IMR-90 (cell line): ENCODE measurements at regions not wholly inside any gene's neighbourhood (a gene's known extent, or its start where the extent isn't known, plus 50 kb on each side); places are given as distances from the start of the nearest gene placed in this dataset.

Experiments used
- ATAC-seq: fragments of 200-7000 bp; cut with Tn5 transposase; 2 replicates; pipeline ENCODE4 v1.9.1; 2020; ENCODE audit warnings: low read depth, mild to moderate bottlenecking, moderate library complexity
- BruUV-seq: library from RNA; stranded (reverse); fragments of 400-500 nt; replicated peaks from 2 replicates; lab custom pipeline; 2021; lab: Mats Ljungman, UMichigan
- CTCF ChIA-PET: fragments of 300-600 bp; formaldehyde crosslinking; extraction: SDS; loops from one replicate; lab custom pipeline; 2021; ENCODE audit warnings: antibody characterized with exemption; lab: Yijun Ruan, JAX
- POLR2A ChIA-PET: fragments of 300-600 bp; sonication (Branson Sonifier 250); formaldehyde crosslinking; loops from one replicate; lab custom pipeline; 2022; ENCODE audit warnings: antibody characterized with exemption; ENCODE audit not compliant: unreplicated experiment; lab: Charles Lee
- DNase-seq: peaks from one replicate; pipeline ENCODE4 v3.0.0; 2013
- H2AFZ ChIP-seq: replicated peaks from 2 replicates; pipeline ENCODE3; 2013; ENCODE audit warnings: low read length, mild to moderate bottlenecking; ENCODE audit not compliant: poor library complexity
- H2AK5ac ChIP-seq: 2 replicates; pipeline ENCODE4 v1.6.1; 2013; ENCODE audit warnings: low read depth, low read length, inconsistent platforms
- H2AK9ac ChIP-seq: replicated peaks from 2 replicates; pipeline ENCODE3; 2013; ENCODE audit warnings: mild to moderate bottlenecking, low read depth, low read length, moderate library complexity; ENCODE audit not compliant: poor library complexity
- H2BK120ac ChIP-seq: 2 replicates; pipeline ENCODE4 v1.6.1; 2013; ENCODE audit warnings: low read depth, low read length, inconsistent platforms
- H2BK15ac ChIP-seq: 3 replicates; pipeline ENCODE4 v1.6.1; 2013; ENCODE audit warnings: low read depth, low read length, inconsistent platforms
- H2BK20ac ChIP-seq: 2 replicates; pipeline ENCODE4 v1.6.1; 2013; ENCODE audit warnings: low read depth, mild to moderate bottlenecking, inconsistent platforms, low read length, moderate library complexity
- H2BK5ac ChIP-seq: 2 replicates; pipeline ENCODE4 v1.6.1; 2013; ENCODE audit warnings: mild to moderate bottlenecking, low read depth, low read length, inconsistent platforms; ENCODE audit not compliant: poor library complexity, severe bottlenecking
- H3K14ac ChIP-seq: replicated peaks from 2 replicates; pipeline ENCODE4 v1.6.1; 2013; ENCODE audit warnings: low read depth, low read length, inconsistent platforms
- H3K18ac ChIP-seq: 2 replicates; pipeline ENCODE4 v1.6.1; 2013; ENCODE audit warnings: low read depth, low read length, control low read depth
- H3K23ac ChIP-seq: 2 replicates; pipeline ENCODE4 v1.6.1; 2013; ENCODE audit warnings: low read depth, low read length, inconsistent platforms
- H3K27ac ChIP-seq: 2 replicates; pipeline ENCODE4 v1.5.1; 2013; ENCODE audit warnings: mild to moderate bottlenecking, control low read depth, low read length; ENCODE audit not compliant: insufficient read depth
- H3K27me3 ChIP-seq: 2 replicates; pipeline ENCODE4 v1.6.1; 2013; ENCODE audit warnings: low read length; ENCODE audit not compliant: control insufficient read depth, insufficient read depth
- H3K36me3 ChIP-seq: 2 replicates; pipeline ENCODE4 v1.6.1; 2013; ENCODE audit warnings: low read length, mixed read lengths; ENCODE audit not compliant: control insufficient read depth, insufficient read depth
- H3K4ac ChIP-seq: 2 replicates; pipeline ENCODE4 v1.6.1; 2013; ENCODE audit warnings: low read depth, low read length, inconsistent platforms
- H3K4me1 ChIP-seq: 2 replicates; pipeline ENCODE4 v1.6.1; 2013; ENCODE audit warnings: low read length, mixed read lengths; ENCODE audit not compliant: control insufficient read depth, insufficient read depth
- H3K4me2 ChIP-seq: 2 replicates; pipeline ENCODE4 v1.6.1; 2013; ENCODE audit warnings: low read depth, mild to moderate bottlenecking, control low read depth, low read length, moderate library complexity
- H3K4me3 ChIP-seq: 2 replicates; pipeline ENCODE4 v1.5.1; 2013; ENCODE audit warnings: low read depth, mild to moderate bottlenecking, control low read depth, low read length, moderate library complexity; ENCODE audit not compliant: insufficient read depth
- H3K56ac ChIP-seq: 2 replicates; pipeline ENCODE4 v1.6.1; 2013; ENCODE audit warnings: low read length, inconsistent platforms; ENCODE audit not compliant: insufficient read depth; ENCODE audit errors: extremely low read depth
- H3K79me1 ChIP-seq, 2 experiments: 2 replicates each; pipeline ENCODE4 v1.6.1; 2013; ENCODE audit warnings: low read length in 2 of 2, inconsistent platforms in 1 of 2, low read depth in 1 of 2
- H3K9ac ChIP-seq: 2 replicates; pipeline ENCODE4 v1.6.1; 2013; ENCODE audit warnings: low read depth, low read length, control low read depth
- H3K9me1 ChIP-seq: 2 replicates; pipeline ENCODE4 v1.6.1; 2013; ENCODE audit warnings: low read length, inconsistent platforms; ENCODE audit not compliant: insufficient read depth
- H3K9me3 ChIP-seq: 2 replicates; pipeline ENCODE4 v1.6.1; 2013; ENCODE audit warnings: low read length; ENCODE audit not compliant: control insufficient read depth, insufficient read depth
- H4K20me1 ChIP-seq: 2 replicates; pipeline ENCODE4 v1.6.1; 2013; ENCODE audit warnings: low read length, inconsistent platforms; ENCODE audit not compliant: insufficient read depth
- H4K5ac ChIP-seq: 2 replicates; pipeline ENCODE4 v1.6.1; 2013; ENCODE audit warnings: mild to moderate bottlenecking, low read depth, low read length, control low read depth
- H4K8ac ChIP-seq, 2 experiments: 2 replicates each; pipeline ENCODE4 v1.6.1; 2013; ENCODE audit warnings: low read depth in 2 of 2, low read length in 2 of 2, control low read depth in 1 of 2, inconsistent platforms in 1 of 2
- H4K91ac ChIP-seq: 2 replicates; pipeline ENCODE4 v1.6.1; 2013; ENCODE audit warnings: low read depth, low read length, inconsistent platforms; ENCODE audit not compliant: insufficient read depth
- CEBPB ChIP-seq: IDR thresholded peaks from 2 replicates; pipeline ENCODE4 v1.6.1; 2012; ENCODE audit warnings: low read depth, low read length, improper control_type of control experiment
- CHD1 ChIP-seq: IDR thresholded peaks from 2 replicates; pipeline ENCODE4 v1.6.1; 2012; ENCODE audit warnings: low read depth, low read length, improper control_type of control experiment
- MAFK ChIP-seq: IDR thresholded peaks from 2 replicates; pipeline ENCODE4 v1.6.1; 2012; ENCODE audit warnings: low read depth, low read length, improper control_type of control experiment
- MAZ ChIP-seq: IDR thresholded peaks from 2 replicates; pipeline ENCODE4 v1.6.1; 2012; ENCODE audit warnings: low read depth, mild to moderate bottlenecking, low read length, improper control_type of control experiment, moderate library complexity, borderline replicate concordance
- MXI1 ChIP-seq: IDR thresholded peaks from 2 replicates; pipeline ENCODE4 v1.6.1; 2012; ENCODE audit warnings: low read depth, mild to moderate bottlenecking, low read length, moderate library complexity, borderline replicate concordance
- NFE2L2 ChIP-seq: fragments of 150-350 bp; IDR thresholded peaks from 2 replicates; pipeline ENCODE4 v1.6.1; 2016; ENCODE audit warnings: low read depth, mild to moderate bottlenecking, low read length
- RAD21 ChIP-seq: IDR thresholded peaks from 2 replicates; pipeline ENCODE4 v1.6.1; 2012; ENCODE audit warnings: low read length, improper control_type of control experiment
- RCOR1 ChIP-seq: IDR thresholded peaks from 2 replicates; pipeline ENCODE4 v1.6.1; 2012; ENCODE audit warnings: mild to moderate bottlenecking, low read length, improper control_type of control experiment; ENCODE audit not compliant: insufficient replicate concordance
- SMC3 ChIP-seq: fragments of 150-350 bp; IDR thresholded peaks from 2 replicates; pipeline ENCODE4 v1.6.1; 2016; ENCODE audit warnings: low read depth, mild to moderate bottlenecking, antibody characterized with exemption, low read length, moderate library complexity
- WGBS, 2 experiments: methylation state at CpG; one replicate each; pipeline versions ENCODE4 v1.1.5 to v1.1.7; 2013; ENCODE audit warnings: missing lambda C conversion rate in 2 of 2; ENCODE audit not compliant: insufficient read length in 1 of 2; ENCODE audit errors: extremely low coverage in 2 of 2; 5-methylcytosine and 5-hydroxymethylcytosine counted together
- dilution Hi-C: fragments of 300-500 bp; cut with HindIII; formaldehyde crosslinking; loops from one replicate; pipeline ENCODE4 v1.14.3; 2018; ENCODE audit warnings: low sequenced_read_pairs; ENCODE audit not compliant: unreplicated experiment
- in situ Hi-C: fragments of 300-500 bp; cut with MboI; formaldehyde crosslinking; loops from 3 replicates; pipeline ENCODE4 v1.14.3; 2019; ENCODE audit warnings: low sequenced_read_pairs, inconsistent platforms, mixed read lengths
- intact Hi-C: fragments of 100-400 bp; cut with micrococcal nuclease; formaldehyde crosslinking; loops from 2 replicates; pipeline ENCODE4 v1.10.0; 2022
- TF ChIP-seq, protein P1 (sequence below): fragments of 150-350 bp; IDR thresholded peaks from 2 replicates; pipeline ENCODE4 v1.6.1; 2016; ENCODE audit warnings: low read depth, mild to moderate bottlenecking, low read length, moderate library complexity, borderline replicate concordance

- Histone ChIP-seq H3K27ac (no peak overlapping the region), H3K4me3 (no peak overlapping the region), H2AK9ac (no peak overlapping the region), H3K79me1 (peaks cover 0 to 5% of the 10 kb centered on the region in 2 experiments; a peak in 2 of 4 replicates), H4K20me1 (no peaks in the 10 kb centered on the region), H3K4me2 (no peak overlapping the region), H3K9ac (no peak overlapping the region), H4K8ac (no peak overlapping the region), H3K23ac (no peak overlapping the region), H3K14ac (no peak overlapping the region), H2AFZ (no peak overlapping the region), H3K56ac (no peak overlapping the region), H3K4ac (no peak overlapping the region), H2BK20ac (no peak overlapping the region), H2AK5ac (no peak overlapping the region), H3K18ac (no peak overlapping the region), H2BK15ac (no peak overlapping the region), H3K36me3 (no peaks in the 10 kb centered on the region), H3K27me3 (no peaks in the 10 kb centered on the region), H2BK5ac (no peak overlapping the region), H4K91ac (no peak overlapping the region), H3K9me1 (peaks cover 4% of the 10 kb centered on the region), H3K4me1 (peaks cover 19% of the 10 kb centered on the region), H3K9me3 (peaks cover 15% of the 10 kb centered on the region), H4K5ac (no peak overlapping the region), H2BK120ac (no peak overlapping the region)
- intact Hi-C loops = no loop called here
- in situ Hi-C loops = no loop called here
- DNase-seq (no peak), ATAC-seq (no peak)
- dilution Hi-C loops = no loop called here
- no TSS peak for BruUV-seq
- no CpG with 5 or more reads among the region's 1 CpG for WGBS, 2 experiments
- ChIA-PET CTCF (no interaction called here), POLR2A (no interaction called here)
- TF ChIP-seq, protein P1, sequence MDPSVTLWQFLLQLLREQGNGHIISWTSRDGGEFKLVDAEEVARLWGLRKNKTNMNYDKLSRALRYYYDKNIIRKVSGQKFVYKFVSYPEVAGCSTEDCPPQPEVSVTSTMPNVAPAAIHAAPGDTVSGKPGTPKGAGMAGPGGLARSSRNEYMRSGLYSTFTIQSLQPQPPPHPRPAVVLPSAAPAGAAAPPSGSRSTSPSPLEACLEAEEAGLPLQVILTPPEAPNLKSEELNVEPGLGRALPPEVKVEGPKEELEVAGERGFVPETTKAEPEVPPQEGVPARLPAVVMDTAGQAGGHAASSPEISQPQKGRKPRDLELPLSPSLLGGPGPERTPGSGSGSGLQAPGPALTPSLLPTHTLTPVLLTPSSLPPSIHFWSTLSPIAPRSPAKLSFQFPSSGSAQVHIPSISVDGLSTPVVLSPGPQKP = no peak
- no peak for TF ChIP-seq MAFK
- TF ChIP-seq CEBPB = no peak
- no peak for TF ChIP-seq MXI1
- no peak for TF ChIP-seq MAZ
- TF ChIP-seq RAD21 = no peak
- no peak for TF ChIP-seq NFE2L2
- no peak for TF ChIP-seq RCOR1
- TF ChIP-seq CHD1 = no peak
- TF ChIP-seq SMC3 = no peak
Observed at GRCh38 chr9:91114450-91114849, 247.3 kb downstream of the AUH start.
